ENCODE measurements at regions not wholly inside any gene's neighbourhood (a gene's known extent, or its start where the extent isn't known, plus 50 kb on each side); places are given as distances from the start of the nearest gene placed in this dataset.

DNA sequence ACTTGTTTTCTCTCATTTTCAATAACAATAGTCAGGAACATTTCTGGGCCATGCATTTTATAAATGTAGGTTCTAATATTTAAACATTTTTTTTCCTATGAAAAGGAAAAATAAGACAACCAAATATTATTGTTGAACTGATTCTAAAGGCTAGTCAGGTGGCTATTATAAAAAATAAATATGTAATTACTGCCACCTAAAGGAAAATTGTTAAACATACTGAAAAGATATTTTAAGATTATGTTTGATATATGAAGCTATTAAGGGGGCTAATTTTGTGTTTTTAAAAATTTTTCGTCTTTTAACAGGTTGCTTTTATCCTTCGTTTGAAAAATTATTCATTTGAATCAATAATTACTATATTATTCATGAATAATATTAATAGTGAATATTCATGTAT is 62.2 kb upstream of the FDX1 start:
- Histone ChIP-seq H3K27ac (ENCODE audit: insufficient read depth, low read length, poor library complexity, severe bottlenecking) (no peak overlapping the region), H3K4me3 (ENCODE audit: insufficient read depth, low read depth, low read length, poor library complexity, severe bottlenecking) (no peak overlapping the region), H3K4me1 (ENCODE audit: control insufficient read depth, insufficient read depth, low read length, poor library complexity, severe bottlenecking) (no peaks in the 10 kb centered on the region), H3K27me3 (replicated peaks; ENCODE audit: control insufficient read depth, insufficient read depth, low read length, poor library complexity, severe bottlenecking) (no peaks in the 10 kb centered on the region), H3K9me3 (ENCODE audit: control insufficient read depth, low read length) (no peaks in the 10 kb centered on the region), H3K36me3 (ENCODE audit: control insufficient read depth, insufficient read depth, low read length) (no peaks in the 10 kb centered on the region)
- DNase-seq, result no peak

DNA sequence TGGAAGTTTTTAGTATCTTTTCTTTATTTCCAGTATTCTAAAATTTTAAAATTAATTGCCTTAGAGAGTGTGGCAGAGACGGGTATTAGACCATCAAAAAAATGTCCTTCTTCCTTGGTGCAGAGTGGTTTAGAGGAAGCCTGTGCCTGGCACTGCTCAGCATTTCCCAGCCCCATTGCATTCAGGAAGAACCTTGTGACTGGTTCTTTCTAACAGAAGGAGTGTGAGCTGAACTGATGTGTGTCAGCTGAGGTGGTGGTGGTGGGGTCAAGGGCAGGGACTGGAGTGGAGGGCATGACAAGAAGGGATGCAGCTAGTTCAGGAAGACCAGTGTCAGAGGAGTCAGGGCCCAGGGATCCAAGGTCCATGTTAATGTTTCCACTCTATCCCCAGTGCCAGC is 58.7 kb upstream of the FDX1 start:
- H3K9me3 ChIP-seq (ENCODE audit: control insufficient read depth, low read length), result no peaks in the 10 kb centered on the region
- H3K27ac ChIP-seq (ENCODE audit: insufficient read depth, low read length, poor library complexity, severe bottlenecking), result no peak overlapping the region

DNA sequence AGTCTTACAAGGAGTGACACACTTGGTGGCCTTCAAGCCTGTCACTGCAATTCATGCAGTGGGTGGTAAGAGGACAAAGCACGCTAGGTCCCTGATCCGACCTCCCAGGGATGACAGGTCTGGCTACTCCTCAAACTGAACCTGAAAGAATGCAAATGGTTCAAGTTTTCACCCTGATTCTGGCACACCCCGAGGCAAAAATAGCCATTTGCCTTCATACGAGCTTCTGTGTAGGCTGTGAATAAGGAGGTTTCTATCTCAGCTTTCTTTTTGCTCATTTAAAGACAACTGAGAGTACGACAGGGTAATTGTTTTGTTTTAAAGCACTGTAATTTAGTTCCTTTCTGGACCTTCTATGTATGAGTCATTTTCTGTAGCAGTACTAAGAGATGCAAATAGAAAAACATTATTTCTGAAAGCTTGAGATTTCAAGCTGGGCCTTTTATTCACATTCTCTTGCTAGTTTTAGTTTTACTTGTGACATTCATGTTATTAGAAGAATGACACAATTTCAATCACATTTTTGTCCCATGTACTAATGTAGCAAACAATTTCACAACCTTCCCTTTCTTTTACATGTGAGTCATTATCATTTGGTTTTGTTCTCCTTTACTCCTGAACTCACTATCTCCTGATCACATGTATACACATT is 56.6 kb upstream of the FDX1 start:
- no peaks in the 10 kb centered on the region for H3K36me3 ChIP-seq (ENCODE audit: control insufficient read depth, insufficient read depth, low read length)
- no peaks in the 10 kb centered on the region for H3K27me3 ChIP-seq (replicated peaks; ENCODE audit: control insufficient read depth, insufficient read depth, low read length, poor library complexity, severe bottlenecking)
- H3K27ac ChIP-seq (ENCODE audit: insufficient read depth, low read length, poor library complexity, severe bottlenecking), result no peak overlapping the region
- no peak overlapping the region for H3K4me3 ChIP-seq (ENCODE audit: insufficient read depth, low read depth, low read length, poor library complexity, severe bottlenecking)
- DNase-seq, result no peak
- H3K9me3 ChIP-seq (ENCODE audit: control insufficient read depth, low read length), result no peaks in the 10 kb centered on the region
- no peaks in the 10 kb centered on the region for H3K4me1 ChIP-seq (ENCODE audit: control insufficient read depth, insufficient read depth, low read length, poor library complexity, severe bottlenecking)

More for the DNA sequence above, 58.7 kb upstream of the FDX1 start:
- DNase-seq, result no peak
- no peaks in the 10 kb centered on the region for H3K36me3 ChIP-seq (ENCODE audit: control insufficient read depth, insufficient read depth, low read length)
- no peak overlapping the region for H3K4me3 ChIP-seq (ENCODE audit: insufficient read depth, low read depth, low read length, poor library complexity, severe bottlenecking)
- H3K4me1 ChIP-seq (ENCODE audit: control insufficient read depth, insufficient read depth, low read length, poor library complexity, severe bottlenecking), result no peaks in the 10 kb centered on the region
- no peaks in the 10 kb centered on the region for H3K27me3 ChIP-seq (replicated peaks; ENCODE audit: control insufficient read depth, insufficient read depth, low read length, poor library complexity, severe bottlenecking)

DNA sequence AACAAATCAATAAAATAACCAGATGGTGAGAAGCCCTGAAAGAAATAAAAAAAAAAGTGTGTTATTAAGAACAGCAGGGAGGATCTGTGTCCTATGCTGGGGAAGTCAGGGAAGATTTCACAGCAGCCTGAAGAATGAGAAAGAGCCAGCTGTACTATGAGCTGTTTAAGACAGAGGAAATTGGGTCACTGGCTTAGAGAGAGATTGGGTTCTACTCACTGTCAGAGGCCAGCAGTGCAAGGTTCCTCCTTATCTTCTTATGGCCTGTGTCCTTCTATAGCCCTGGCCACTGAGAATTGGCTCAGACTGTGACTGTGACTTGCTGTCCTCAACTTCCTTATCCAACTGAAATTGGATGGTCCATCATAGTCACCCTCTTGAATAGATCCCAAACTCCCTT is 54.8 kb upstream of the FDX1 start:
- H3K36me3 ChIP-seq (ENCODE audit: control insufficient read depth, insufficient read depth, low read length), result no peaks in the 10 kb centered on the region
- no peaks in the 10 kb centered on the region for H3K4me1 ChIP-seq (ENCODE audit: control insufficient read depth, insufficient read depth, low read length, poor library complexity, severe bottlenecking)
- DNase-seq, result no peak
- no peaks in the 10 kb centered on the region for H3K9me3 ChIP-seq (ENCODE audit: control insufficient read depth, low read length)
- H3K27me3 ChIP-seq (replicated peaks; ENCODE audit: control insufficient read depth, insufficient read depth, low read length, poor library complexity, severe bottlenecking), result no peaks in the 10 kb centered on the region
- H3K27ac ChIP-seq (ENCODE audit: insufficient read depth, low read length, poor library complexity, severe bottlenecking), result no peak overlapping the region
- no peak overlapping the region for H3K4me3 ChIP-seq (ENCODE audit: insufficient read depth, low read depth, low read length, poor library complexity, severe bottlenecking)

DNA sequence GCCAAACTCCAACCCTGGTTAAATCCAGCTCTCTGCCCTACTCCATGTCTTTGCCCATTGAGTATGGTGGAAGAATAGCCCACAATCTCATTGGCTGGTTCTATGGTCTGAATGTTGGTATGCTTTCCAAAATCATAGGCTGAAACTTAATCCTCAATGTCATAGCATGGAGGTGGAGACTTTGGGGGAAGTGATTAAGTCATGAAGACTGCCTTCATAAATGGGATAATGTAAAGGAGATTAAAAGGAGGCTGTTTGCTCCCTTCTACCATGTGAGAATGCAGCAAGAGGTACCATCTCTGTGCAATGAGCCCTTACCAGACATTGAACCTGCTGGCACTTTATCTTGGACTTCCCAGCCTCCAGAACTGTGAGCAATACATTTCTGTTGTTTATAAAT is 54.4 kb upstream of the FDX1 start:
- DNase-seq, result no peak
- Histone ChIP-seq H3K27ac (ENCODE audit: insufficient read depth, low read length, poor library complexity, severe bottlenecking) (no peak overlapping the region), H3K27me3 (replicated peaks; ENCODE audit: control insufficient read depth, insufficient read depth, low read length, poor library complexity, severe bottlenecking) (no peaks in the 10 kb centered on the region)

DNA sequence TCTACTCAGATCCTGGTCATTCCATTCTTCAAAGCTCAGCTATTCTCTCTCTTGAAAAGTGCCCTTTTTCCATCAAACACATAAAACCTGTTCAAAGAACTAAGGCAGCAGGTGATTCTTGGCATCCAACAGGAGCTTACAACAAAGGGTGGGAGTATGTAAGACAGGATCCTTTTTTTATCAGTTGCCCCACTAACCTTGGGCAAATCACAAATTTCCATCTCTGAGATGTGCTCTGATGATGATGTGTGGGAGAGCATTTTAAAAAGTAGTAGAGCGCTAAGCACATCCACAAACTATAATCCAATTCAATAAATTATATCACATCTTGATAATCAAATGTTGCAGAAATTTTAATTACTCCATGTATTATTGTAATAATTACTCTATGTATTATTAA is 53.7 kb upstream of the FDX1 start:
- Histone ChIP-seq H3K27ac (ENCODE audit: insufficient read depth, low read length, poor library complexity, severe bottlenecking) (no peak overlapping the region), H3K4me3 (ENCODE audit: insufficient read depth, low read depth, low read length, poor library complexity, severe bottlenecking) (no peak overlapping the region), H3K27me3 (replicated peaks; ENCODE audit: control insufficient read depth, insufficient read depth, low read length, poor library complexity, severe bottlenecking) (no peaks in the 10 kb centered on the region), H3K9me3 (ENCODE audit: control insufficient read depth, low read length) (no peaks in the 10 kb centered on the region), H3K36me3 (ENCODE audit: control insufficient read depth, insufficient read depth, low read length) (no peaks in the 10 kb centered on the region), H3K4me1 (ENCODE audit: control insufficient read depth, insufficient read depth, low read length, poor library complexity, severe bottlenecking) (no peaks in the 10 kb centered on the region)
- DNase-seq, result no peak

More for the DNA sequence above, 54.4 kb upstream of the FDX1 start:
- no peaks in the 10 kb centered on the region for H3K9me3 ChIP-seq (ENCODE audit: control insufficient read depth, low read length)
- no peaks in the 10 kb centered on the region for H3K4me1 ChIP-seq (ENCODE audit: control insufficient read depth, insufficient read depth, low read length, poor library complexity, severe bottlenecking)
- H3K4me3 ChIP-seq (ENCODE audit: insufficient read depth, low read depth, low read length, poor library complexity, severe bottlenecking), result no peak overlapping the region
- no peaks in the 10 kb centered on the region for H3K36me3 ChIP-seq (ENCODE audit: control insufficient read depth, insufficient read depth, low read length)

DNA sequence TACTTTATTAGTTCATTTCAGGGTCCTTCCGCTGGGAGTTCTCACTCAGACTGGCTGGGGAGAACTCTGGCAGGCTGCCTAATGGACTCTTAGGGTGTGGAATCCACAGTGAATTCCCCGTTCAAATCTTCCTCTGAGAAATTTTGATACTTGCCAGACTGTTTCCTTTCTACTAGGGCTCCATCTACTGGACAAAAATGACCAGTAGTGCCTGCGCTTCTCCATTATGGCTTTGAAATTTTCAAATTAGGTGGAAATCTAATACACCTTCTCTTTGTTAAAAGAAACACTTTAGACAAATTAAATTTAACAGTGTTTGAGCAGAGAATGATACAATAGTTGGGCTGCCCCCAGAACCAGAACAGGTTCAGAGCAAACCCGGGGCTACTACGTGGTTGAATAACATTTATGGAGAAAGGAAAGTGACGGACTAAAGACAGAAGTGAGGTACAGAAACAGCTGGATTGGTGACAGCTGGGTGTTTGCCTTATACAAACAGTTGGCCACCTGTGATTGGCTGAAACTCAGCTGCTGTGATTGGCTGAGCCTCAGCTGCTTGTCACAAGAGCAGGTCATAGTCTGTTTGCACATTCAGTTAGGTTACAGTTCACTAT is 52.9 kb upstream of the FDX1 start:
- Histone ChIP-seq H3K4me1 (ENCODE audit: control insufficient read depth, insufficient read depth, low read length, poor library complexity, severe bottlenecking) (no peaks in the 10 kb centered on the region), H3K27me3 (replicated peaks; ENCODE audit: control insufficient read depth, insufficient read depth, low read length, poor library complexity, severe bottlenecking) (no peaks in the 10 kb centered on the region), H3K36me3 (ENCODE audit: control insufficient read depth, insufficient read depth, low read length) (no peaks in the 10 kb centered on the region), H3K27ac (ENCODE audit: insufficient read depth, low read length, poor library complexity, severe bottlenecking) (no peak overlapping the region), H3K9me3 (ENCODE audit: control insufficient read depth, low read length) (no peaks in the 10 kb centered on the region), H3K4me3 (ENCODE audit: insufficient read depth, low read depth, low read length, poor library complexity, severe bottlenecking) (no peak overlapping the region)
- DNase-seq, result peak in 1 of 3 donors; percentile 3

DNA sequence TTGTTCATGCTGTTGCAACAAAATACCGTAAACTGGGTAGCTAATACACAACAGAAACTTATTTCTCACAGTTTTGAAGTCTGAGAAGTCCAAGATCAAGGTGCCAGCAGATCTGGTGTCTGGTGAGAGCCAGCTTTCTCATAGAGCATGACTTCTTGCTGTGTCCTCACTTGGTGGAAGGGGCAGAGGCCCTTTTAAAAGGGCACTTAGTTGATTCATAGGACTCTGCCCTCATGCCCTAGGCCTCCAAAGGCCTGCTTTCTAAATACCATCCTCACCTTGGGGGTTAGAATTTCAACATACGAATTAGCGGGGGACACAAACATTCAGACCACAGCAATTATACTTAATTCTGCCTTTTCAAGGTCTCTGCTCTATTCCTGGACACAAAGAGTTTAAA is 52.3 kb upstream of the FDX1 start:
- Histone ChIP-seq H3K4me3 (ENCODE audit: insufficient read depth, low read depth, low read length, poor library complexity, severe bottlenecking) (no peak overlapping the region), H3K27ac (ENCODE audit: insufficient read depth, low read length, poor library complexity, severe bottlenecking) (no peak overlapping the region), H3K27me3 (replicated peaks; ENCODE audit: control insufficient read depth, insufficient read depth, low read length, poor library complexity, severe bottlenecking) (no peaks in the 10 kb centered on the region), H3K4me1 (ENCODE audit: control insufficient read depth, insufficient read depth, low read length, poor library complexity, severe bottlenecking) (no peaks in the 10 kb centered on the region), H3K9me3 (ENCODE audit: control insufficient read depth, low read length) (no peaks in the 10 kb centered on the region), H3K36me3 (ENCODE audit: control insufficient read depth, insufficient read depth, low read length) (no peaks in the 10 kb centered on the region)
- DNase-seq, result no peak

DNA sequence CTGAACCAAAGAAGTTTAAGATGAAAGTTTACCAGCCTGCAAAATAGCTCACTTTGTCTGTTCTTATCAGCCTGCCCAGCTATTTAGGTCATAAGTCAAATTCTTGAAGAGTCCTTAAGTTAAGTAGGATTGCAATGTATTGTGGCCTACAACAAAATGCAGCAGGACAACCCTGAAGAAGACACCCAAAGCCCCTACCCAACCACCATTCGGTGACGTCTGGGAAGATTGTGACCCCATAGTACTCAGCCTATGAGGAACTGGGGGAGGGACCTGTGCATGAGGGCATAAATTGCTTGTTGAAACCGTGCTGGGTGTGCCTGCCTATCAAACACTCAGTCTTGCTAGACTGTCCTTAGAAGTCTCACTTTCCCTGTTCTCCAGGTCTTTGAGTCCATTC is 50.5 kb upstream of the FDX1 start:
- no peak overlapping the region for H3K4me3 ChIP-seq (ENCODE audit: insufficient read depth, low read depth, low read length, poor library complexity, severe bottlenecking)
- no peaks in the 10 kb centered on the region for H3K4me1 ChIP-seq (ENCODE audit: control insufficient read depth, insufficient read depth, low read length, poor library complexity, severe bottlenecking)
- DNase-seq, result no peak
- no peaks in the 10 kb centered on the region for H3K9me3 ChIP-seq (ENCODE audit: control insufficient read depth, low read length)
- no peaks in the 10 kb centered on the region for H3K36me3 ChIP-seq (ENCODE audit: control insufficient read depth, insufficient read depth, low read length)
- H3K27ac ChIP-seq (ENCODE audit: insufficient read depth, low read length, poor library complexity, severe bottlenecking), result no peak overlapping the region
- H3K27me3 ChIP-seq (replicated peaks; ENCODE audit: control insufficient read depth, insufficient read depth, low read length, poor library complexity, severe bottlenecking), result no peaks in the 10 kb centered on the region

DNA sequence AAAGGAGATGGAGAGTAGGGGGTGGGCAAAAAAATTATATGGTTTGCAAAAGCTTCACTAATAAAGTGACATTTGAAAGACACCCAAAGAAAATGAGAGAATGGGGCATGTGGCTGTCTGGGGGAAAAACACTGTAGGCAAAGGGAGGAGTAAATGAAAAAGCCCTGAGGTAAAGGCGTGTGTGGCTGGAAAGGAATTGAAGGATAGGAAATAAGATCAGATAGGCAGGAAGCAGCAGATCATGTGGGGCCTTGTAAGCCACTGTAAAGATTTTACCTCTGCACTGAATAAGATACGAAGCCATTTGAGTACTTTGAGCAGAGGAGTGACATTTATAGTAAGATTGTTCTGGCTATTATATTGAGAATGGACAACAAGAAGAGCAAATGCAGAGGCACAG is 49.8 kb upstream of the FDX1 start:
- DNase-seq, result no peak
- H3K4me3 ChIP-seq (ENCODE audit: insufficient read depth, low read depth, low read length, poor library complexity, severe bottlenecking), result no peak overlapping the region
- H3K4me1 ChIP-seq (ENCODE audit: control insufficient read depth, insufficient read depth, low read length, poor library complexity, severe bottlenecking), result no peaks in the 10 kb centered on the region
- H3K36me3 ChIP-seq (ENCODE audit: control insufficient read depth, insufficient read depth, low read length), result no peaks in the 10 kb centered on the region
- no peak overlapping the region for H3K27ac ChIP-seq (ENCODE audit: insufficient read depth, low read length, poor library complexity, severe bottlenecking)
- H3K27me3 ChIP-seq (replicated peaks; ENCODE audit: control insufficient read depth, insufficient read depth, low read length, poor library complexity, severe bottlenecking), result no peaks in the 10 kb centered on the region
- H3K9me3 ChIP-seq (ENCODE audit: control insufficient read depth, low read length), result no peaks in the 10 kb centered on the region

All from effector memory CD4-positive, alpha-beta T cell (primary cell).